Endothelial cell of umbilical vein (primary cell): ENCODE measurements at regions not wholly inside any gene's neighbourhood (a gene's known extent, or its start where the extent isn't known, plus 50 kb on each side); places are given as distances from the start of the nearest gene placed in this dataset.

ENCODE experiments used
- BruUV-seq: library from RNA; stranded (reverse); fragments of 400-500 nt; replicated peaks from 2 replicates; lab custom pipeline; 2021; lab: Mats Ljungman, UMichigan
- CTCF ChIA-PET: fragments of 300-600, 350-600 bp; sonication (Branson Sonifier 250); formaldehyde crosslinking; loops from one replicate; lab custom pipeline; 2021; ENCODE audit warnings: antibody characterized with exemption, inconsistent platforms; lab: Charles Lee
- POLR2A ChIA-PET: fragments of 300-600, 350-600 bp; sonication (Branson Sonifier 250); formaldehyde crosslinking; loops from one replicate; lab custom pipeline; 2021; ENCODE audit warnings: antibody characterized with exemption, inconsistent platforms; lab: Charles Lee
- DNase-seq: peaks from one replicate; pipeline ENCODE4 v3.0.0-alpha.2; 2011; ENCODE audit warnings: low read depth, low spot score
- FAIRE-seq: peaks from 2 replicates; lab custom pipeline; 2011; peaks lifted over from hg19 to GRCh38; lab: Jason Lieb, UNC
- H2AFZ ChIP-seq: 2 replicates; pipeline ENCODE4 v1.6.0; 2012; ENCODE audit warnings: low read depth, low read length, control low read depth, inconsistent platforms
- H3K27ac ChIP-seq: 2 replicates; pipeline ENCODE4 v1.5.1; 2011; ENCODE audit warnings: low read depth, mild to moderate bottlenecking, control low read depth, low read length, moderate library complexity; ENCODE audit not compliant: insufficient read depth
- H3K27me3 ChIP-seq, 2 experiments: 2 replicates each; pipeline versions ENCODE4 v1.6.0 to v1.6.1; 2011; ENCODE audit warnings: low read length in 2 of 2, mixed read lengths in 1 of 2; ENCODE audit not compliant: control insufficient read depth in 2 of 2, insufficient read depth in 2 of 2
- H3K36me3 ChIP-seq, 2 experiments: 2 replicates in 1 of 2; 3 replicates in 1 of 2; pipeline ENCODE4 v1.5.1; 2011; ENCODE audit warnings: low read length in 2 of 2, mild to moderate bottlenecking in 1 of 2, moderate library complexity in 1 of 2; ENCODE audit not compliant: control insufficient read depth in 2 of 2, insufficient read depth in 2 of 2; ENCODE audit errors: extremely low read depth in 1 of 2
- H3K4me1 ChIP-seq: 3 replicates; pipeline ENCODE4 v1.5.1; 2011; ENCODE audit warnings: mild to moderate bottlenecking, low read length; ENCODE audit not compliant: control insufficient read depth, insufficient read depth; ENCODE audit errors: extremely low read depth
- H3K4me2 ChIP-seq: 2 replicates; pipeline ENCODE4 v1.6.1; 2011; ENCODE audit warnings: low read length, control low read depth, mixed read lengths; ENCODE audit not compliant: insufficient read depth
- H3K4me3 ChIP-seq, 3 experiments: fragments of 200-600 bp in 1 of 3; sonication (generic), shearing (Covaris generic) in 1 of 3; replicated peaks in 1 of 3; 2 replicates each; pipeline ENCODE4 v1.5.1; 2011 to 2016; ENCODE audit warnings: control low read depth in 3 of 3, low read length in 3 of 3, mild to moderate bottlenecking in 2 of 3, inconsistent platforms in 1 of 3, low read depth in 1 of 3, moderate library complexity in 1 of 3; ENCODE audit not compliant: insufficient read depth in 1 of 3
- H3K79me2 ChIP-seq: 2 replicates; pipeline ENCODE4 v1.6.0; 2012; ENCODE audit warnings: low read length, inconsistent platforms; ENCODE audit not compliant: control insufficient read depth, insufficient read depth
- H3K9ac ChIP-seq: replicated peaks from 2 replicates; pipeline ENCODE3; 2011; ENCODE audit warnings: low read length, control low read depth; ENCODE audit not compliant: insufficient read depth; ENCODE audit errors: extremely low read depth
- H3K9me1 ChIP-seq: replicated peaks from 3 replicates; pipeline ENCODE4 v1.6.0; 2011; ENCODE audit warnings: mild to moderate bottlenecking, low read length; ENCODE audit not compliant: control insufficient read depth, insufficient read depth; ENCODE audit errors: extremely low read depth
- H3K9me3 ChIP-seq: replicated peaks from 2 replicates; pipeline ENCODE4 v1.5.1; 2012; ENCODE audit warnings: low read length, inconsistent platforms; ENCODE audit not compliant: control insufficient read depth, insufficient read depth
- H4K20me1 ChIP-seq: replicated peaks from 2 replicates; pipeline ENCODE3; 2011; ENCODE audit warnings: mild to moderate bottlenecking, low read length; ENCODE audit not compliant: control insufficient read depth, insufficient read depth; ENCODE audit errors: extremely low read depth
- EZH2 ChIP-seq: IDR thresholded peaks from 2 replicates; pipeline ENCODE4 v1.6.1; 2012; ENCODE audit warnings: borderline replicate concordance, low read depth, mild to moderate bottlenecking, moderate library complexity, low read length, inconsistent platforms; ENCODE audit not compliant: severe bottlenecking
- FOS ChIP-seq: IDR thresholded peaks from 2 replicates; pipeline ENCODE4 v1.6.1; 2011; ENCODE audit warnings: mild to moderate bottlenecking, low read length, moderate library complexity, borderline replicate concordance; ENCODE audit not compliant: insufficient read depth
- GATA2 ChIP-seq: IDR thresholded peaks from 2 replicates; pipeline ENCODE4 v1.7.0; 2011; ENCODE audit warnings: low read depth, mild to moderate bottlenecking, moderate library complexity, mixed read lengths, low read length; ENCODE audit not compliant: insufficient read length, insufficient read depth
- JUN ChIP-seq: IDR thresholded peaks from 2 replicates; pipeline ENCODE4 v1.6.1; 2011; ENCODE audit warnings: borderline replicate concordance, low read depth; ENCODE audit not compliant: insufficient read length, insufficient read depth
- MYC ChIP-seq: IDR thresholded peaks from one replicate; pipeline ENCODE4 v1.6.1; 2011; ENCODE audit warnings: mild to moderate bottlenecking, low read depth, low read length
- POLR2A ChIP-seq: IDR thresholded peaks from 2 replicates; pipeline ENCODE4 v1.6.1; 2012; ENCODE audit warnings: low read depth, mild to moderate bottlenecking, control low read depth, low read length
- POLR2AphosphoS5 ChIP-seq: IDR thresholded peaks from 2 replicates; pipeline ENCODE4 v1.6.1; 2012; ENCODE audit warnings: low read depth, mild to moderate bottlenecking, control low read depth, low read length, moderate library complexity; ENCODE audit not compliant: insufficient read depth
- dilution Hi-C: fragments of 300-500 bp; cut with MboI; formaldehyde crosslinking; loops from one replicate; pipeline ENCODE4 v1.15.0; 2019; ENCODE audit warnings: low sequenced_read_pairs; ENCODE audit not compliant: extremely low pct_ligation_motif_present
- intact Hi-C: fragments of 100-400 bp; cut with micrococcal nuclease; formaldehyde crosslinking; loops from one replicate; pipeline ENCODE4 v1.10.0; 2022
- TF ChIP-seq, protein P1 (sequence below): IDR thresholded peaks from 2 replicates; pipeline ENCODE4 v1.6.1; 2011; ENCODE audit not compliant: insufficient read depth, insufficient read length
- TF ChIP-seq, protein P2 (sequence below), 2 donors: IDR thresholded peaks; 1 replicate in 1 of 2; 2 replicates in 1 of 2; pipeline ENCODE4 v1.5.1; 2011; ENCODE audit warnings: low read length in 2 of 2, mild to moderate bottlenecking in 2 of 2, moderate library complexity in 2 of 2, control low read depth in 1 of 2, inconsistent platforms in 1 of 2, low read depth in 1 of 2; ENCODE audit not compliant: insufficient read depth in 1 of 2; ENCODE audit errors: extremely low read depth in 1 of 2

DNA sequence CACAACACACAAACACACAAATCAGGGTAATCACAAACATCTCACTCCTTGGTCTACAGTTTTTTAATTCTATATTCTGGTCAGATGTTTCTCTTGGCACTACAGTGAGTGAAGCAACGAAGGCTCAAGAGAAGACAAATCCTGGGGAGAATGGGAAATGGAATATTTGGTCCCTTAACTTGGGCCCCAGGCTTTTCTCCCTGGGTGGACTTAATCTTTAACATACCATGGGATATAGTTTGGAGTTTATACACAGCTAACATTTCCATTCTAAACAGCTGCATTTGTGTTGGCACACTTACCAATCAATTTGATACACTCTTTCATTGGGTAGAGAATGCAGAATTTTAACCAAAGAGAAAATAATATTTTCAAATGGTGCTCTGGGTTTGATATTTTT is 1132.6 kb upstream of the SLC10A2 start:
- no peaks in the 10 kb centered on the region for H3K4me1 ChIP-seq
- H3K4me2 ChIP-seq, result no peak overlapping the region
- no peak overlapping the region for H3K27ac ChIP-seq
- H2AFZ ChIP-seq, result no peak overlapping the region
- no peaks in the 10 kb centered on the region for H3K79me2 ChIP-seq
- H3K36me3 ChIP-seq, result no peaks in the 10 kb centered on the region
- H3K9ac ChIP-seq, result no peak overlapping the region
- FAIRE-seq, result no peak
- CTCF ChIA-PET, result interaction anchor here (1.2 to 1.5 kb wide), 3 partner anchors 7 to 13 kb away, joined by 3 to 4 read pairs (median 4); no protein-coding TSS in a partner anchor
- no peaks in the 10 kb centered on the region for H4K20me1 ChIP-seq
- dilution Hi-C loops (no loop called here), intact Hi-C loops (no loop called here)
- H3K27me3 ChIP-seq, result no peaks in the 10 kb centered on the region
- TF ChIP-seq FOS (no peak), POLR2A (no peak), JUN (no peak), GATA2 (no peak), MYC (no peak), POLR2AphosphoS5 (no peak), EZH2 (no peak)
- TF ChIP-seq, protein P1, sequence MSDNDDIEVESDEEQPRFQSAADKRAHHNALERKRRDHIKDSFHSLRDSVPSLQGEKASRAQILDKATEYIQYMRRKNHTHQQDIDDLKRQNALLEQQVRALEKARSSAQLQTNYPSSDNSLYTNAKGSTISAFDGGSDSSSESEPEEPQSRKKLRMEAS, result no peak
- TF ChIP-seq, protein P2, sequence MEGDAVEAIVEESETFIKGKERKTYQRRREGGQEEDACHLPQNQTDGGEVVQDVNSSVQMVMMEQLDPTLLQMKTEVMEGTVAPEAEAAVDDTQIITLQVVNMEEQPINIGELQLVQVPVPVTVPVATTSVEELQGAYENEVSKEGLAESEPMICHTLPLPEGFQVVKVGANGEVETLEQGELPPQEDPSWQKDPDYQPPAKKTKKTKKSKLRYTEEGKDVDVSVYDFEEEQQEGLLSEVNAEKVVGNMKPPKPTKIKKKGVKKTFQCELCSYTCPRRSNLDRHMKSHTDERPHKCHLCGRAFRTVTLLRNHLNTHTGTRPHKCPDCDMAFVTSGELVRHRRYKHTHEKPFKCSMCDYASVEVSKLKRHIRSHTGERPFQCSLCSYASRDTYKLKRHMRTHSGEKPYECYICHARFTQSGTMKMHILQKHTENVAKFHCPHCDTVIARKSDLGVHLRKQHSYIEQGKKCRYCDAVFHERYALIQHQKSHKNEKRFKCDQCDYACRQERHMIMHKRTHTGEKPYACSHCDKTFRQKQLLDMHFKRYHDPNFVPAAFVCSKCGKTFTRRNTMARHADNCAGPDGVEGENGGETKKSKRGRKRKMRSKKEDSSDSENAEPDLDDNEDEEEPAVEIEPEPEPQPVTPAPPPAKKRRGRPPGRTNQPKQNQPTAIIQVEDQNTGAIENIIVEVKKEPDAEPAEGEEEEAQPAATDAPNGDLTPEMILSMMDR (IDR thresholded peaks at IDR 0.05; ENCODE audit: extremely low read depth in 1 of 2, insufficient read depth in 1 of 2, low read depth in 1 of 2, low read length in 2 of 2), result no peak
- DNase-seq, result no peak
- H3K9me3 ChIP-seq, result no peaks in the 10 kb centered on the region
- no peaks in the 10 kb centered on the region for H3K9me1 ChIP-seq
- H3K4me3 ChIP-seq, result no peak overlapping the region
- POLR2A ChIA-PET, result no interaction called here
- no TSS peak for BruUV-seq
